IMR-90 (cell line): ENCODE measurements at regions not wholly inside any gene's neighbourhood (a gene's known extent, or its start where the extent isn't known, plus 50 kb on each side); places are given as distances from the start of the nearest gene placed in this dataset.

Experiments used
- ATAC-seq: fragments of 200-7000 bp; cut with Tn5 transposase; 2 replicates; pipeline ENCODE4 v1.9.1; 2020; ENCODE audit warnings: low read depth, mild to moderate bottlenecking, moderate library complexity
- BruUV-seq: library from RNA; stranded (reverse); fragments of 400-500 nt; replicated peaks from 2 replicates; lab custom pipeline; 2021; lab: Mats Ljungman, UMichigan
- CTCF ChIA-PET: fragments of 300-600 bp; formaldehyde crosslinking; extraction: SDS; loops from one replicate; lab custom pipeline; 2021; ENCODE audit warnings: antibody characterized with exemption; lab: Yijun Ruan, JAX
- POLR2A ChIA-PET: fragments of 300-600 bp; sonication (Branson Sonifier 250); formaldehyde crosslinking; loops from one replicate; lab custom pipeline; 2022; ENCODE audit warnings: antibody characterized with exemption; ENCODE audit not compliant: unreplicated experiment; lab: Charles Lee
- DNase-seq: peaks from one replicate; pipeline ENCODE4 v3.0.0; 2013
- H2AFZ ChIP-seq: replicated peaks from 2 replicates; pipeline ENCODE3; 2013; ENCODE audit warnings: low read length, mild to moderate bottlenecking; ENCODE audit not compliant: poor library complexity
- H2AK5ac ChIP-seq: 2 replicates; pipeline ENCODE4 v1.6.1; 2013; ENCODE audit warnings: low read depth, low read length, inconsistent platforms
- H2AK9ac ChIP-seq: replicated peaks from 2 replicates; pipeline ENCODE3; 2013; ENCODE audit warnings: mild to moderate bottlenecking, low read depth, low read length, moderate library complexity; ENCODE audit not compliant: poor library complexity
- H2BK120ac ChIP-seq: 2 replicates; pipeline ENCODE4 v1.6.1; 2013; ENCODE audit warnings: low read depth, low read length, inconsistent platforms
- H2BK15ac ChIP-seq: 3 replicates; pipeline ENCODE4 v1.6.1; 2013; ENCODE audit warnings: low read depth, low read length, inconsistent platforms
- H2BK20ac ChIP-seq: 2 replicates; pipeline ENCODE4 v1.6.1; 2013; ENCODE audit warnings: low read depth, mild to moderate bottlenecking, inconsistent platforms, low read length, moderate library complexity
- H2BK5ac ChIP-seq: 2 replicates; pipeline ENCODE4 v1.6.1; 2013; ENCODE audit warnings: mild to moderate bottlenecking, low read depth, low read length, inconsistent platforms; ENCODE audit not compliant: poor library complexity, severe bottlenecking
- H3K14ac ChIP-seq: replicated peaks from 2 replicates; pipeline ENCODE4 v1.6.1; 2013; ENCODE audit warnings: low read depth, low read length, inconsistent platforms
- H3K18ac ChIP-seq: 2 replicates; pipeline ENCODE4 v1.6.1; 2013; ENCODE audit warnings: low read depth, low read length, control low read depth
- H3K23ac ChIP-seq: 2 replicates; pipeline ENCODE4 v1.6.1; 2013; ENCODE audit warnings: low read depth, low read length, inconsistent platforms
- H3K27ac ChIP-seq: 2 replicates; pipeline ENCODE4 v1.5.1; 2013; ENCODE audit warnings: mild to moderate bottlenecking, control low read depth, low read length; ENCODE audit not compliant: insufficient read depth
- H3K27me3 ChIP-seq: 2 replicates; pipeline ENCODE4 v1.6.1; 2013; ENCODE audit warnings: low read length; ENCODE audit not compliant: control insufficient read depth, insufficient read depth
- H3K36me3 ChIP-seq: 2 replicates; pipeline ENCODE4 v1.6.1; 2013; ENCODE audit warnings: low read length, mixed read lengths; ENCODE audit not compliant: control insufficient read depth, insufficient read depth
- H3K4ac ChIP-seq: 2 replicates; pipeline ENCODE4 v1.6.1; 2013; ENCODE audit warnings: low read depth, low read length, inconsistent platforms
- H3K4me1 ChIP-seq: 2 replicates; pipeline ENCODE4 v1.6.1; 2013; ENCODE audit warnings: low read length, mixed read lengths; ENCODE audit not compliant: control insufficient read depth, insufficient read depth
- H3K4me2 ChIP-seq: 2 replicates; pipeline ENCODE4 v1.6.1; 2013; ENCODE audit warnings: low read depth, mild to moderate bottlenecking, control low read depth, low read length, moderate library complexity
- H3K4me3 ChIP-seq: 2 replicates; pipeline ENCODE4 v1.5.1; 2013; ENCODE audit warnings: low read depth, mild to moderate bottlenecking, control low read depth, low read length, moderate library complexity; ENCODE audit not compliant: insufficient read depth
- H3K56ac ChIP-seq: 2 replicates; pipeline ENCODE4 v1.6.1; 2013; ENCODE audit warnings: low read length, inconsistent platforms; ENCODE audit not compliant: insufficient read depth; ENCODE audit errors: extremely low read depth
- H3K79me1 ChIP-seq, 2 experiments: 2 replicates each; pipeline ENCODE4 v1.6.1; 2013; ENCODE audit warnings: low read length in 2 of 2, inconsistent platforms in 1 of 2, low read depth in 1 of 2
- H3K9ac ChIP-seq: 2 replicates; pipeline ENCODE4 v1.6.1; 2013; ENCODE audit warnings: low read depth, low read length, control low read depth
- H3K9me1 ChIP-seq: 2 replicates; pipeline ENCODE4 v1.6.1; 2013; ENCODE audit warnings: low read length, inconsistent platforms; ENCODE audit not compliant: insufficient read depth
- H3K9me3 ChIP-seq: 2 replicates; pipeline ENCODE4 v1.6.1; 2013; ENCODE audit warnings: low read length; ENCODE audit not compliant: control insufficient read depth, insufficient read depth
- H4K20me1 ChIP-seq: 2 replicates; pipeline ENCODE4 v1.6.1; 2013; ENCODE audit warnings: low read length, inconsistent platforms; ENCODE audit not compliant: insufficient read depth
- H4K5ac ChIP-seq: 2 replicates; pipeline ENCODE4 v1.6.1; 2013; ENCODE audit warnings: mild to moderate bottlenecking, low read depth, low read length, control low read depth
- H4K8ac ChIP-seq, 2 experiments: 2 replicates each; pipeline ENCODE4 v1.6.1; 2013; ENCODE audit warnings: low read depth in 2 of 2, low read length in 2 of 2, control low read depth in 1 of 2, inconsistent platforms in 1 of 2
- H4K91ac ChIP-seq: 2 replicates; pipeline ENCODE4 v1.6.1; 2013; ENCODE audit warnings: low read depth, low read length, inconsistent platforms; ENCODE audit not compliant: insufficient read depth
- CTCF ChIP-seq: conservative IDR thresholded peaks from 2 replicates; pipeline ENCODE4 v1.5.1; 2012; ENCODE audit warnings: mild to moderate bottlenecking, low read depth, low read length, improper control_type of control experiment
- ELK1 ChIP-seq: fragments of 150-350 bp; IDR thresholded peaks from 2 replicates; pipeline ENCODE4 v1.6.1; 2016; ENCODE audit warnings: low read depth, mild to moderate bottlenecking, low read length, moderate library complexity, borderline replicate concordance
- FOS ChIP-seq: fragments of 150-350 bp; IDR thresholded peaks from 2 replicates; pipeline ENCODE4 v1.6.1; 2016; ENCODE audit warnings: low read depth, low read length
- MXI1 ChIP-seq: IDR thresholded peaks from 2 replicates; pipeline ENCODE4 v1.6.1; 2012; ENCODE audit warnings: low read depth, mild to moderate bottlenecking, low read length, moderate library complexity, borderline replicate concordance
- POLR2A ChIP-seq: IDR thresholded peaks from 2 replicates; pipeline ENCODE4 v1.6.1; 2012; ENCODE audit warnings: mild to moderate bottlenecking, low read depth, low read length
- WGBS, 2 experiments: methylation state at CpG; one replicate each; pipeline versions ENCODE4 v1.1.5 to v1.1.7; 2013; ENCODE audit warnings: missing lambda C conversion rate in 2 of 2; ENCODE audit not compliant: insufficient read length in 1 of 2; ENCODE audit errors: extremely low coverage in 2 of 2; 5-methylcytosine and 5-hydroxymethylcytosine counted together
- dilution Hi-C: fragments of 300-500 bp; cut with HindIII; formaldehyde crosslinking; loops from one replicate; pipeline ENCODE4 v1.14.3; 2018; ENCODE audit warnings: low sequenced_read_pairs; ENCODE audit not compliant: unreplicated experiment
- in situ Hi-C: fragments of 300-500 bp; cut with MboI; formaldehyde crosslinking; loops from 3 replicates; pipeline ENCODE4 v1.14.3; 2019; ENCODE audit warnings: low sequenced_read_pairs, inconsistent platforms, mixed read lengths
- intact Hi-C: fragments of 100-400 bp; cut with micrococcal nuclease; formaldehyde crosslinking; loops from 2 replicates; pipeline ENCODE4 v1.10.0; 2022

- Histone ChIP-seq H4K8ac (no peak overlapping the region), H3K4me1 (no peaks in the 10 kb centered on the region), H2AK5ac (no peak overlapping the region), H3K4ac (no peak overlapping the region), H4K5ac (no peak overlapping the region), H2BK5ac (no peak overlapping the region), H2AFZ (no peak overlapping the region), H3K18ac (no peak overlapping the region), H2BK120ac (no peak overlapping the region), H3K79me1 (no peaks in the 10 kb centered on the region), H4K91ac (no peak overlapping the region), H3K9me3 (peaks cover 70% of the 10 kb centered on the region), H3K56ac (no peak overlapping the region), H3K36me3 (no peaks in the 10 kb centered on the region), H2AK9ac (no peak overlapping the region), H3K9me1 (no peaks in the 10 kb centered on the region), H3K27me3 (no peaks in the 10 kb centered on the region), H3K4me3 (no peak overlapping the region), H4K20me1 (no peaks in the 10 kb centered on the region), H3K23ac (no peak overlapping the region), H3K9ac (no peak overlapping the region), H3K14ac (no peak overlapping the region), H3K4me2 (no peak overlapping the region), H3K27ac (no peak overlapping the region), H2BK20ac (no peak overlapping the region), H2BK15ac (no peak overlapping the region)
- DNase-seq, result no peak
- dilution Hi-C loops (no loop called here), intact Hi-C loops (no loop called here), in situ Hi-C loops (no loop called here)
- BruUV-seq, result no TSS peak
- ATAC-seq, result no peak
- no peak for TF ChIP-seq CTCF
- no peak for TF ChIP-seq POLR2A
- no peak for TF ChIP-seq FOS
- no peak for TF ChIP-seq MXI1
- no peak for TF ChIP-seq ELK1
- ChIA-PET POLR2A (no interaction called here), CTCF (no interaction called here)
- 22% methylated on average over 4 of the region's 9 CpGs; no CpG with 5 or more reads in 1 of the 2 experiments for WGBS, 2 experiments
Observed at GRCh38 chr6:167571550-167571949, 246.7 kb downstream of the TTLL2 start.
